OCI-LY1 (cell line): ENCODE measurements at regions not wholly inside any gene's neighbourhood (a gene's known extent, or its start where the extent isn't known, plus 50 kb on each side); places are given as distances from the start of the nearest gene placed in this dataset.

ENCODE experiments used
- EZH2 ChIP-seq: fragments of 200-600 bp; sonication (generic), shearing (Covaris generic); IDR thresholded peaks from 2 replicates; pipeline ENCODE4 v1.8.0; 2017; ENCODE audit warnings: borderline replicate concordance, mixed run types, mild to moderate bottlenecking, antibody characterized with exemption, low read length, moderate library complexity, mixed read lengths
- TF ChIP-seq, protein P1 (sequence below): fragments of 200-600 bp; sonication (generic), shearing (Covaris generic); IDR thresholded peaks from 2 replicates; pipeline ENCODE4 v1.5.1; 2017; ENCODE audit warnings: mild to moderate bottlenecking, antibody characterized with exemption, low read length, moderate library complexity, mixed read lengths

- TF ChIP-seq, protein P1, sequence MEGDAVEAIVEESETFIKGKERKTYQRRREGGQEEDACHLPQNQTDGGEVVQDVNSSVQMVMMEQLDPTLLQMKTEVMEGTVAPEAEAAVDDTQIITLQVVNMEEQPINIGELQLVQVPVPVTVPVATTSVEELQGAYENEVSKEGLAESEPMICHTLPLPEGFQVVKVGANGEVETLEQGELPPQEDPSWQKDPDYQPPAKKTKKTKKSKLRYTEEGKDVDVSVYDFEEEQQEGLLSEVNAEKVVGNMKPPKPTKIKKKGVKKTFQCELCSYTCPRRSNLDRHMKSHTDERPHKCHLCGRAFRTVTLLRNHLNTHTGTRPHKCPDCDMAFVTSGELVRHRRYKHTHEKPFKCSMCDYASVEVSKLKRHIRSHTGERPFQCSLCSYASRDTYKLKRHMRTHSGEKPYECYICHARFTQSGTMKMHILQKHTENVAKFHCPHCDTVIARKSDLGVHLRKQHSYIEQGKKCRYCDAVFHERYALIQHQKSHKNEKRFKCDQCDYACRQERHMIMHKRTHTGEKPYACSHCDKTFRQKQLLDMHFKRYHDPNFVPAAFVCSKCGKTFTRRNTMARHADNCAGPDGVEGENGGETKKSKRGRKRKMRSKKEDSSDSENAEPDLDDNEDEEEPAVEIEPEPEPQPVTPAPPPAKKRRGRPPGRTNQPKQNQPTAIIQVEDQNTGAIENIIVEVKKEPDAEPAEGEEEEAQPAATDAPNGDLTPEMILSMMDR = no peak
- no peak for TF ChIP-seq EZH2
Measured at GRCh38 chr21:18104802-18105201, 139.8 kb upstream of the CHODL start.
